ENCODE measurements at regions not wholly inside any gene's neighbourhood (a gene's known extent, or its start where the extent isn't known, plus 50 kb on each side); places are given as distances from the start of the nearest gene placed in this dataset.
"Not testable (repeated sequence)": the region's sequence is repeated elsewhere in the genome, so short reads cannot be mapped to it uniquely, and the experiment has no call there.

GRCh38 chr7:97381815-97382554 is 264.5 kb downstream of the SDHAF3 start:
- DNase-seq, result no peak

- DNase-seq, result no peak
Measured at GRCh38 chr7:97390052-97390451, 272.6 kb downstream of the SDHAF3 start.

GRCh38 chr7:97390915-97391593 is 273.6 kb downstream of the SDHAF3 start:
- no peak for DNase-seq

- no peak for DNase-seq
Measured at GRCh38 chr7:97401398-97401797, 283.9 kb downstream of the SDHAF3 start.

- no peak for DNase-seq
Measured at GRCh38 chr7:97405835-97406234, 288.3 kb downstream of the SDHAF3 start.

GRCh38 chr7:97407106-97407505 is 289.6 kb downstream of the SDHAF3 start:
- DNase-seq, result no peak

GRCh38 chr7:97409346-97409745 is 291.8 kb downstream of the SDHAF3 start:
- DNase-seq, result no peak

GRCh38 chr7:97418312-97418711 is 300.8 kb downstream of the SDHAF3 start:
- no peak for DNase-seq

- DNase-seq, result no peak
Measured at GRCh38 chr7:97419898-97420297, 302.4 kb downstream of the SDHAF3 start.

GRCh38 chr7:97421307-97421930 is 303.9 kb downstream of the SDHAF3 start:
- no peak for DNase-seq

- DNase-seq, result no peak
Measured at GRCh38 chr7:97422046-97422445, 304.5 kb downstream of the SDHAF3 start.

- DNase-seq, result no peak
Measured at GRCh38 chr7:97430006-97430405, 301.9 kb upstream of the TAC1 start.

- no peak for DNase-seq
Measured at GRCh38 chr7:97439637-97440214, 292.2 kb upstream of the TAC1 start.

GRCh38 chr7:97446361-97446760 is 285.5 kb upstream of the TAC1 start:
- DNase-seq, result no peak

- not testable (repeated sequence) for DNase-seq
Measured at GRCh38 chr7:97449448-97449847, 282.4 kb upstream of the TAC1 start.

GRCh38 chr7:97450516-97450915 is 281.4 kb upstream of the TAC1 start:
- no peak for DNase-seq

GRCh38 chr7:97454636-97455035 is 277.2 kb upstream of the TAC1 start:
- no peak for DNase-seq

GRCh38 chr7:97457054-97457453 is 274.8 kb upstream of the TAC1 start:
- DNase-seq, result no peak

GRCh38 chr7:97460433-97460832 is 271.5 kb upstream of the TAC1 start:
- DNase-seq, result no peak

- DNase-seq, result no peak
Measured at GRCh38 chr7:97461596-97461995, 270.3 kb upstream of the TAC1 start.

GRCh38 chr7:97466071-97466470 is 265.8 kb upstream of the TAC1 start:
- DNase-seq, result no peak

- no peak for DNase-seq
Measured at GRCh38 chr7:97466999-97467740, 264.7 kb upstream of the TAC1 start.

GRCh38 chr7:97468493-97468892 is 263.4 kb upstream of the TAC1 start:
- DNase-seq, result no peak
